ENCODE measurements at regions not wholly inside any gene's neighbourhood (a gene's known extent, or its start where the extent isn't known, plus 50 kb on each side); places are given as distances from the start of the nearest gene placed in this dataset.

DNA sequence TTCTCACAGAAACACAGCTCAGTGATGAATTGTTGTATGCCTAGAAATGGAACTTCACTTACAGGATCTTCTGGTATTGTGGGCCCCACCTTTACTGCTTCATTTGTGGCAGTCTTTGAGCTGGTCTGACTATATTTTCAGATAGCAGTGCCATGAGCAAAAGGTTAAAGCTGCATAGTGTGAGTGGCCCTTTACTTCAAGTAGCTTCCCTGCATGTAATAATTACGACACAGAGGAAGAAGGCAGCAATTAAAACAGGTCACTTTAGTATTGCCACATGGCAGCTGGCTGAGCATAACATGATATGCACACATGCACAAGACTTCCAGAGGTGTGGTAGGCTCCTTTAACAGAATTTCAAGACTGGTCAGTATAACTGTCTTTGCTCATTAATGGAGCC lies 426.3 kb upstream of the ZEB2 start:
- DNase-seq, result no peak

DNA sequence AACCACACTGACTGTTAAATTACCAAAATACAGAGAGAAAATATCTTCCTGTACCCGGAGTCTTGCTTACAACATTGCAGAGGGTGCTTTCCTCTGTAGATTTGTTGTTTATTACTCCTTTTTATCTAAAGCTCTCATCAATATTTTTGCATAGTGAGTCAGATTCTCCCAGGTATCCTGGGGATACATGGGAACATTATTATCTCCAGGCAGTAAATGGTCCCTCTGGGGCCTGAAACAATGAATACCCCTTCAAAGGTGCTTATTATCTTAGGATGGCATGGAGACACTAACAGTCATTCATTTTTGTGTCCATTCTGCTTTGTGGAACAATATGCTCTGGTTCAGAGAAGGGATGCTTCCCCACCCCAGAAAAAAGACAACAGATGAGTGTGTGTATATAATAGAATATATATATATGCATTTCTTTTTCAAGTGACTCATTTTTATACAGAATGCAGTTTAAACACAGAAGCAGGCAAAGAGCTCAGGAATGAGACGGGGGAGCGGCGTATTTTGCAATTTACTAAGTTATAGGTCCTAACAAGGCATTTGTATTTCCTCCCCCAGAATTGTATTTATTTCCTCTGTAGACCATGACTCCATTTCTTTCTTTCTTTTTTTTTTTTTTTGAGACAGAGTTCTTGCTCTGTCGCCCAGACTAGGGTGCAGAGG lies 424.8 kb upstream of the ZEB2 start:
- no peak for DNase-seq

GRCh38 chr2:144943986-144944385 lies 424.1 kb upstream of the ZEB2 start:
- no peak for DNase-seq

GRCh38 chr2:144943293-144943941 lies 423.5 kb upstream of the ZEB2 start:
- no peak for DNase-seq

GRCh38 chr2:144942516-144943256 lies 422.8 kb upstream of the ZEB2 start:
- no peak for DNase-seq

- no peak for DNase-seq
Measured at GRCh38 chr2:144941743-144942488, 422.0 kb upstream of the ZEB2 start.

- DNase-seq, result no peak
Measured at GRCh38 chr2:144939590-144939989, 419.7 kb upstream of the ZEB2 start.

GRCh38 chr2:144937910-144938709 lies 418.2 kb upstream of the ZEB2 start:
- no peak for DNase-seq

- no peak for DNase-seq
Measured at GRCh38 chr2:144937066-144937465, 417.1 kb upstream of the ZEB2 start.

DNA sequence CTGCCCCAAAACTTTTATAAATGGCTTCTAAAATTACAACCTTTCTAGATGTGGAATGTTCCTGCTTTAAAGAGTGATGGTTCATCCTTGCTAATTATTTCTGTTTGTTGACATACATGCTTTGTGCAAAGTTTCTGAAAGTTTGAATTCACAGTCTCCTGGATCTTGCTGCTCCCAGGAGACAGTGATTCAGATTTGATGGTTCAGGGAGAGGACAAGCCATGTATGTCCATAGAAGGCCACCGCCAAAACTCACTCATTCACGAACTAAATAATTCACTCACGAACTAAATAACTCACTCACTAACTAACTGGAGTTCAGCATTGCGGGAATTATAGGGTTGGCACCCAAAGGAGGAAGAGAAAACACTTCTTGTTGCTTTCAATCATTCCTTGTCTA lies 416.5 kb upstream of the ZEB2 start:
- DNase-seq, result no peak

DNA sequence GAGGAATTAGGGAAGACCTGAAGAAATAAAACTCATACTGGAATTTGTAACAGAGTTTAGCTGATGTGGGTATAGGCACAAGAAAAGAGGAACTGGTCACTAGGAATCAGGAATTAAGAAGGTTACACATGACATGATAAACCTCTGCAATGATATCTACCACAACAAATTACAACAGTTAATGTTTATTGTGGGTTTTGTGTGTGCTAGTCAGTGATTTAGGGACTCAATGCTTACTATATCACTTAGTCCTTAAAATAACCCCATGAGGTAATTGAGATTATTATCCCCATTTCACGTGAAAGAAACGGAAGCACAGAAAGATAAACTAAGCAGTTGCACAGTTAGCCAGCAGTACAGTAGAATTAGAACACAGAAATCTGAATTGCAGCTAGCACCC lies 415.8 kb upstream of the ZEB2 start:
- DNase-seq, result no peak

GRCh38 chr2:144935191-144935590 lies 415.3 kb upstream of the ZEB2 start:
- no peak for DNase-seq

DNA sequence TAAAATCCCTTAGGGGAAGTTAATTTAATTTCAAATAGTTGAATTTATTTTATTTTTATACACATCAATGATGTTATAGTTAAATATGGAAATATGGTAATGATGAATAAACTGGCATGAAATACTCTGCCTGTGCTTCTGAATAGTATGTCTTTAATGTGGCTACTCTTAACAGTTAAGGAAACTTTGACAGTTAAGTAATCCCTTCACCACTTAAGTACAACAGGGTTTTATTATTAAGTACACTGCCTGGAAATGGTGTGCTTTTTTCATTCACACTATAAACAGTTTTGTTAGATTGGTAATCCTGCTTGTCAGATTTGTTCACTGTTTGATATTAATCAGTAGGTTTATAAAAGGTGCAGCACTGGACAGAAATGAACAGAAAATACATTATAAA lies 412.0 kb upstream of the ZEB2 start:
- DNase-seq, result no peak

DNA sequence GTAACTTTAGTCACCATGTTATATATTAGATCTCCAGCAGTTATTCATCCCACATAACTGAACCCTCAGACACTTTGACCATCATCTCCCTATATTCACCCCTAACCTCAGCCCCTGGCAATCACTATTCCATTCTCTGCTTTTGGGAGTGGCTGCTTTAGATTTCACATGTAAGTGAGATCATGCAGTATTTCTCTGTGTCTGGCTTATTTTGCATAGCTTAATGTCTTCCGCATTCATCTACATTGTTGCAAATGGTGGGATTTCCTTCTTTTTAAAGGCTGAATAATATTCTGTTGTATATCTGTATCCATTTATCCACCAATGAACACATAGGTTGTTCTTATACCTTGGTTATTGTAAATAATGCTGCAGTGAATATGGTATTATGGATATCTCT lies 411.6 kb upstream of the ZEB2 start:
- DNase-seq, result no peak

DNA sequence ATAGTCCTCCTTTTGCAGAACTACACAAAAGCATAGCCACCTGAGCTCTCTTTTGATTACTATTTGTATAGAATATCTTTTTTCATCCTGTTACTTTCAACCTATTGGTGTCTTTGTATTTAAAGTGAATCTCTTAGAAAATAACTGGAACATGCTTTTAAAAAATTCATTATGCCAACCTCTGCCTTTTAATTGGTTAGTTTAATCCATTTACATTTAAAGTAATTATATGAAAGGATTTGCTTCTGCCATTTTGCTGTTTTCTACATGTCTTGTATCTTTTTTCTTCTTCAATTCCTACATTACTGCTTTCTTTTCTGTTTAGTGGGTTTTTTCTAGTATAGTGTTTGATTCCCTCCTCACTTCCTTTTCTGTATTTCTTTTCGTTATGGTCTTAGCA lies 407.5 kb upstream of the ZEB2 start:
- no peak for DNase-seq

- DNase-seq, result no peak
Measured at GRCh38 chr2:144925886-144926285, 406.0 kb upstream of the ZEB2 start.

DNA sequence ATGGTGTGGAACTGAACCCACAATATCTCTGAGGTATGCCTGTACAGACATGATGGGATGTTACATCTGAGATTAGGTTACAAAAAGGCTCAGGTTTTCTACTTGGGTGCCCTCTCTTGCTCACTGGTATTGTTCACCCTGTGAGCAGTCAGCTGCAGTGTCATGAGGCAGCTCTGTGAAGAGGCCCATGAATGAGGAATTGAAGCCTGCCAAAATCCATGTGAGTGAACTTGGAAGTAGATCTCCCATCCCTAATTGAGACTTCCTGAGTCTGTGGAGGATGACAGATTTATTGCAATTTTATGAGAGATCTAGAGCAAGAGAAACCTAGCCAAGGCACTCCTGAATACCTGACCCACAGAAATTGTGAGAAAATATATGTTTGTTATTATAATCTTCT lies 404.9 kb upstream of the ZEB2 start:
- DNase-seq, result no peak

- DNase-seq, result no peak
Measured at GRCh38 chr2:144922519-144922918, 402.6 kb upstream of the ZEB2 start.

- DNase-seq, result no peak
Measured at GRCh38 chr2:144920755-144921530, 401.0 kb upstream of the ZEB2 start.

DNA sequence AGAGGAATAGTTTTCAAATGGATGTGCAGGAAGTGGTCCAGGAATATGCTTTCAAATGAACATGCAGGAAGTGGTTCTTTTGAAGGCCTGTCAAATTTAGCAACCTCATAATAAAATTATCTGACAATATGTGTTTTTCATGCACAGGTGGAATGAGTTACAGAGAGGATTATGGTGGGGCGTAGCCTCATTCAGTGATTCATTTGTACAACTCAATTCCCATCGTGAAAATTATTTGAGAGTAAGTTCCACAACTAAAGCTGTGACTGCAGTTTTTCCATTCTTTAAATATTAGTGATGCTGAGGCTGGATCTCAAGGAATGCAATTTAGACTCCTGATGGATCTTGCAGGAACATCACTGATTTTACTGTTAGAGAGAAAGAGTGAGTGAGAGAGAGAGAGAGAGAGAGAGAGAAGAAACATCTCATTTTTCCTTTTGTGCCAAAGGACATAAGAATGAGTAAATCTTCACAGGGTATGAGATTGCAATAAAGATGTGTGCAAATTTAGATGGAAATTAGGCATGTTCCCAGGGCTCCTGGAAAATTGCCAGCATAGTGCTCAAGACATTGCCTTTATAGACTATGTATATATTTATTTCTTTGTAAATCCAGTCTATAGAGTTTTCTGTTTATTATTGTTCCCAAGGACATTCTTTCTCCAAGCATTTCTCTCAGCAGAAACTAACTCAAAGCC lies 394.9 kb upstream of the ZEB2 start:
- no peak for DNase-seq

- no peak for DNase-seq
Measured at GRCh38 chr2:144914113-144914512, 394.2 kb upstream of the ZEB2 start.

All from NCI-H187 treated with DMSO at 0.1 percent for 48 hours (cell line).